ENCODE measurements at regions not wholly inside any gene's neighbourhood (a gene's known extent, or its start where the extent isn't known, plus 50 kb on each side); places are given as distances from the start of the nearest gene placed in this dataset.
"Not testable (repeated sequence)": the region's sequence is repeated elsewhere in the genome, so short reads cannot be mapped to it uniquely, and the experiment has no call there.

- not testable (repeated sequence) for TF ChIP-seq CEBPB (IDR thresholded peaks at IDR 0.05; ENCODE audit: low read depth, low read length); CTCF (conservative IDR thresholded peaks at IDR 0.05; ENCODE audit: low read depth, low read length); BHLHE40 (IDR thresholded peaks at IDR 0.05; ENCODE audit: low read depth, low read length); POLR2A (IDR thresholded peaks at IDR 0.05; ENCODE audit: low read depth, low read length); SMC3 (IDR thresholded peaks at IDR 0.05; ENCODE audit: low read depth, low read length); FOS (IDR thresholded peaks at IDR 0.05; ENCODE audit: low read depth, low read length); MAFK (IDR thresholded peaks at IDR 0.05; ENCODE audit: low read depth, low read length); MAZ (IDR thresholded peaks at IDR 0.05; ENCODE audit: borderline replicate concordance, low read depth, low read length); USF2 (IDR thresholded peaks at IDR 0.05; ENCODE audit: low read depth, low read length); RAD21 (IDR thresholded peaks at IDR 0.05; ENCODE audit: low read length); ELK1 (IDR thresholded peaks at IDR 0.05; ENCODE audit: borderline replicate concordance, low read depth, low read length); RCOR1 (IDR thresholded peaks at IDR 0.05; ENCODE audit: insufficient replicate concordance, low read length); NFE2L2 (IDR thresholded peaks at IDR 0.05; ENCODE audit: low read depth, low read length)
These were observed 1728.1 kb upstream of the AGA start for GRCh38 chr4:179170308-179170707.

Measured in IMR-90 (cell line).